Panc1 (cell line): ENCODE measurements at regions not wholly inside any gene's neighbourhood (a gene's known extent, or its start where the extent isn't known, plus 50 kb on each side); places are given as distances from the start of the nearest gene placed in this dataset.

Experiments
- POLR2AphosphoS5 ChIP-seq: IDR thresholded peaks from 2 replicates; pipeline ENCODE4 v1.6.1; 2012; ENCODE audit warnings: mild to moderate bottlenecking, low read depth, low read length, moderate library complexity
- SIN3A ChIP-seq: IDR thresholded peaks from 2 replicates; pipeline ENCODE4 v1.6.1; 2012; ENCODE audit warnings: low read depth, mild to moderate bottlenecking, low read length, moderate library complexity, borderline replicate concordance; ENCODE audit not compliant: insufficient read depth
- TCF7L2 ChIP-seq: IDR thresholded peaks from 2 replicates; pipeline ENCODE4 v1.6.1; 2011; ENCODE audit warnings: mild to moderate bottlenecking, low read depth, low read length, inconsistent platforms
- TF ChIP-seq, protein P1 (sequence below): fragments of 450-650 bp; IDR thresholded peaks from 2 replicates; pipeline ENCODE4 v1.5.1; 2017; ENCODE audit warnings: mild to moderate bottlenecking
- TF ChIP-seq, protein P2 (sequence below), 2 experiments: IDR thresholded peaks; 2 replicates each; pipeline ENCODE4 v1.6.1; 2011 to 2012; ENCODE audit warnings: low read depth in 2 of 2, control low read depth in 1 of 2, low read length in 1 of 2, mild to moderate bottlenecking in 1 of 2, moderate library complexity in 1 of 2; ENCODE audit not compliant: insufficient read depth in 1 of 2

DNA sequence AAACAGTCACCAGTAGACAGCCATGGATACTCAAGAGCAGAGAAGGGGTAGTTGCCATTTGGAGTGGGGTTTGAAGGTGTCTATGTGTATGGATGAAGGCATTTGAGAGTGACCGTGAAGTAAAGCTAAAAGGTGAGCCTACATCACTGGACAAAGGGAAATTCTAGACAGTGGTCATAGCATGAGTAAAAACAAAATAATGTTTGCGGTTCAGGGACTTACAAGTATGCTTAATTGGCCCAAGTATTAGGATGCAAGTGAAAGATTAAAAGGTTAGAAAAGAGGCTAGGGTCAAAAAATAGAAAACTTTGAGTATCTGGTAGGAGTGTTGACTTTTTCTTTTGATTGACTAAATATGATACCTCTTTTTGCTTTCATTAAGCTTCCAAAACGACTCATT, 238.1 kb upstream of the SLC8A1 start:
- TF ChIP-seq, protein P1, sequence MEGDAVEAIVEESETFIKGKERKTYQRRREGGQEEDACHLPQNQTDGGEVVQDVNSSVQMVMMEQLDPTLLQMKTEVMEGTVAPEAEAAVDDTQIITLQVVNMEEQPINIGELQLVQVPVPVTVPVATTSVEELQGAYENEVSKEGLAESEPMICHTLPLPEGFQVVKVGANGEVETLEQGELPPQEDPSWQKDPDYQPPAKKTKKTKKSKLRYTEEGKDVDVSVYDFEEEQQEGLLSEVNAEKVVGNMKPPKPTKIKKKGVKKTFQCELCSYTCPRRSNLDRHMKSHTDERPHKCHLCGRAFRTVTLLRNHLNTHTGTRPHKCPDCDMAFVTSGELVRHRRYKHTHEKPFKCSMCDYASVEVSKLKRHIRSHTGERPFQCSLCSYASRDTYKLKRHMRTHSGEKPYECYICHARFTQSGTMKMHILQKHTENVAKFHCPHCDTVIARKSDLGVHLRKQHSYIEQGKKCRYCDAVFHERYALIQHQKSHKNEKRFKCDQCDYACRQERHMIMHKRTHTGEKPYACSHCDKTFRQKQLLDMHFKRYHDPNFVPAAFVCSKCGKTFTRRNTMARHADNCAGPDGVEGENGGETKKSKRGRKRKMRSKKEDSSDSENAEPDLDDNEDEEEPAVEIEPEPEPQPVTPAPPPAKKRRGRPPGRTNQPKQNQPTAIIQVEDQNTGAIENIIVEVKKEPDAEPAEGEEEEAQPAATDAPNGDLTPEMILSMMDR = no peak
- TF ChIP-seq POLR2AphosphoS5 (no peak), SIN3A (no peak), TCF7L2 (no peak)
- TF ChIP-seq, protein P2, sequence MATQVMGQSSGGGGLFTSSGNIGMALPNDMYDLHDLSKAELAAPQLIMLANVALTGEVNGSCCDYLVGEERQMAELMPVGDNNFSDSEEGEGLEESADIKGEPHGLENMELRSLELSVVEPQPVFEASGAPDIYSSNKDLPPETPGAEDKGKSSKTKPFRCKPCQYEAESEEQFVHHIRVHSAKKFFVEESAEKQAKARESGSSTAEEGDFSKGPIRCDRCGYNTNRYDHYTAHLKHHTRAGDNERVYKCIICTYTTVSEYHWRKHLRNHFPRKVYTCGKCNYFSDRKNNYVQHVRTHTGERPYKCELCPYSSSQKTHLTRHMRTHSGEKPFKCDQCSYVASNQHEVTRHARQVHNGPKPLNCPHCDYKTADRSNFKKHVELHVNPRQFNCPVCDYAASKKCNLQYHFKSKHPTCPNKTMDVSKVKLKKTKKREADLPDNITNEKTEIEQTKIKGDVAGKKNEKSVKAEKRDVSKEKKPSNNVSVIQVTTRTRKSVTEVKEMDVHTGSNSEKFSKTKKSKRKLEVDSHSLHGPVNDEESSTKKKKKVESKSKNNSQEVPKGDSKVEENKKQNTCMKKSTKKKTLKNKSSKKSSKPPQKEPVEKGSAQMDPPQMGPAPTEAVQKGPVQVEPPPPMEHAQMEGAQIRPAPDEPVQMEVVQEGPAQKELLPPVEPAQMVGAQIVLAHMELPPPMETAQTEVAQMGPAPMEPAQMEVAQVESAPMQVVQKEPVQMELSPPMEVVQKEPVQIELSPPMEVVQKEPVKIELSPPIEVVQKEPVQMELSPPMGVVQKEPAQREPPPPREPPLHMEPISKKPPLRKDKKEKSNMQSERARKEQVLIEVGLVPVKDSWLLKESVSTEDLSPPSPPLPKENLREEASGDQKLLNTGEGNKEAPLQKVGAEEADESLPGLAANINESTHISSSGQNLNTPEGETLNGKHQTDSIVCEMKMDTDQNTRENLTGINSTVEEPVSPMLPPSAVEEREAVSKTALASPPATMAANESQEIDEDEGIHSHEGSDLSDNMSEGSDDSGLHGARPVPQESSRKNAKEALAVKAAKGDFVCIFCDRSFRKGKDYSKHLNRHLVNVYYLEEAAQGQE (IDR thresholded peaks at IDR 0.05; ENCODE audit: insufficient read depth in 1 of 2, low read depth in 2 of 2, low read length in 1 of 2) = no peak
